NCI-H2029 (cell line): ENCODE measurements at regions not wholly inside any gene's neighbourhood (a gene's known extent, or its start where the extent isn't known, plus 50 kb on each side); places are given as distances from the start of the nearest gene placed in this dataset.

Source experiments
- DNase-seq: peaks from one replicate; lab custom pipeline; 2025; lab: John Stamatoyannopoulos, UW

DNA sequence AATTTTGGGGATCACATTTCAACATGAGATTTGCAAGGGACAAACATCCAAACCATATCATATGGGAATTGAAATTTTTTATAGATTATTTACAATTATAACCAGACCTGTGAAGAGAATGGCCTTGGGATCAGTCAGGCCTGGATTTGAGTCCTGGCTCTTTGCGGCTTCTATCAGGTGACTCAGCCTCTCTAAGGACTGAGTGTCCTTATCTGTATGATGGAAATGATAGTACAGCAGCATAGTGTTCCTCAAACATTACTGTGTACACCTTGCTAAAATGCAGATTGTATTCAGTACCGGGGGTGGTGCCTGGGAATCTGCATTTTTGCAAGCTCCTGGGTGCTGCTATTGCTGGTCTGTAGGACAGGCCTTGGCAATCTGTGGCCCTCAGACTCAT lies 206.7 kb upstream of the PROK2 start:
- no peak for DNase-seq

DNA sequence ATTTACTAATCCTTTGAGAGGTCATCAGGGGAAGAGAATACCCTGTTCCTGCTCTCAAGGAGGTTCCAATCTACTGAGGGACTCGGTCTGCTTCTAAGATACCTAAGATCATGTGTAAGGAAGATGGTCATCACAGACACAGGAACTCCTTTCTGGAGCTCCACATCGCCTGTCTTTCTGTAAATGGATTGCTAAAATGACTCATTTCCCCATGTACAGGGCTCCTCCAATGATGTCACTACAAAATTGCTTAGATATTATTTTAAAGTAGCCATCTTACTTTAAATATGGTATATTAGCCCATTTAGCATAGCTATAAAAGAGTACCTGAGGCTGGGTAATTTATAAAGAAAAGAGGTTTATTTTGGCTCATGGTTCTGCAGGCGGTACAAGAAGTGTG lies 206.1 kb upstream of the PROK2 start:
- no peak for DNase-seq

DNA sequence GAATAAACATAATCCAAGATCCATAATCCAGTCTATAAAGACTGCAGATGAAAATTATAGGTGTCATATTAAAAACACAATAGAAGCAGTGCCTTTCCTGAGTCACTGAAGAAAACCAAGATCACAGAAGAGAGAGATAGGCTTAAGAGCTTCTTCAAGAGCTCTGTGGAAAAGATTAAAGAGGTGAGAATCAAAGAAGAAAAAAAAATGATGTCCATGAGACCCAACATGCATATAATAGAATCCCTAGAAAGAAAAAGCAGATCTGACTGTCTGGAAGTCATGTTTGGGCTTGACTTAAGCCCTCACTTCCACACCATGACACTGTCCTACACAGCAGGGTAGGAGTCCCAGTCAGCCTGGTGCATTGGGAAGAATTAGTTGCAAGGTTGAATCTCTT lies 205.6 kb upstream of the PROK2 start:
- DNase-seq: no peak

DNA sequence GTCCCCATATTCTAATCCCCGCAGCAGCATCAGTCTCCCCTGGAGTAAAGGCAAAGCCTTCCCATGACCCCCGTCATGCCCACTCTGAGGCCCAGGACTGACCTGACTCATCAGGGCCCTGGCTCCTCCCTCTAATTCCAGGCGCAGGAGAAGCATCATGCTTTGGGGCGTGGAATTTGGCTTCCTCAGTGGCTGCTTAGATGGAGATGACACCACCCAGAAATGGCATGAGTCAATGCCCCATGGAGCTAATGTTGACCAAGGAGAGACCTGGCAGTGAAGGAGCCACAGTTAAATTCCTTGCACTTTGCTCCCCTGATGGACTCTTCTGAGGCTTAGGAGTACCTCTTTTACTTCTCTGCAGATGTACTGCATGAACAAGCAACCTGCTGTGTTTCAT lies 204.2 kb upstream of the PROK2 start:
- no peak for DNase-seq

DNA sequence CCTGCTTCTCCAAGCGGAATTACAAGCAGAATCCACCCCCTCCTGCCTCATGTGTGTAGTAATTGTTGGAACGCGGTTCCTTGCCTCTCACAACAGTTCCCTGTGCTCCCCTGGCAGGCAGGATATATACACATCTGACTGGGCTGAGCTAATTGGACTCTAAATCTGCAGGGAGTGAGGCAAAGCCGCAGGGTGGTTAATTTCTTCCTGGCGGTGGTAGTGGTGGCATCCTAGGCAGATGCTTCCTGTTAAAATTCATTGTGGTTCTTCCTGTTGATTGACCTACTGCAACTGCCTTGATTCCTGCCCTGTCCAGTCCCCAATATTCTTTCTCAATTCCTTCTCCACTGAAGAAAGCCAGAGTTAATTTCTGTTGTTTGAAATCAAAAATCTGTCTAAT lies 202.9 kb upstream of the PROK2 start:
- no peak for DNase-seq

DNA sequence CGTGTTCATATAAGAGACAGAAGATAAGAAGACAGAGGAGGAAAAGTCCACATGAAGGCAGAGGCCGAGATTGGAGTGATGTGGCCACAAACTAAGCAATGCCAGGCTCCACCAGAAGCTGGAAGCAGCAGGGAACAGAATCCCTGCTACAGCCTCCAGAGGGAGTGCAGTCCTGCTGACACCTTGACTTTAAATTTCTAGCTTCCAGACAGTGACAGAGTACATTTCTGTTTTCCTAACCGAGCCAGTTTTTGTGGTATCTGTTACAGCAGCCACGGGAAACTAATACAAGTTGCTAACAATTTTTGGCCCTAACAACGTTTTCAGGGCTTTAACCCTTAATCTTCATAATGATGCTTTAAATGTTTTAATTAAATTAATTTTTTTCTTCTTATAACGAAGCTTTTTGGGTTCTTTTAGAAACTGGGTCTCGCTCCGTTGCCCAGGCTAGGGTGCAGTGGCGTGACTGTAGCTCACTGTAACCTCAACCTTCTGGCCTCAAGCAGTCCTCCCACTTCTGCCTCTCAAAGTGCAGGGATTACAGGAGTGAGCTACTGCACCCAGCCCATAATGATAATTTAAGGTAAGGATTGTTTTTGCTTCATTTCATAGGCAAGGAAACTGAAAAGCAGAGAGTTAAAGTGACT lies 202.3 kb upstream of the PROK2 start:
- no peak for DNase-seq

DNA sequence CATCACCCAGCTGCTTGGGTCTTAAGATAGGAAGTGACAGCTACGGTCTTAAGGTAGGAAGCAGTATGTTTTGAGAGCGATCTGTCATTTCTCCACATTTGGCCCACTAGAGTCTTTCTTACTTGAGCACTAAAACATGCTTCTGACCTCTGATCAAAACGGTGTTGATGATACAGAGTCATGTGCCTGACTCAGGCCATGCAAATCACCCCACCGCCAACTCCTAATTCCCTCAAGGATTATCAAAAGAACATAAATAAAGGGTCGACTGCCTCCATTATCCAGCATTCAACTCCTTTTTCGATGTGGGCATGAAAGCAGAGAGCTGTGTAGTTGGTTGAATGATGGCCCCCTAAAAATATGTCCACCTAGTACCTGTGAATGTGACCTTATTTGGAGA lies 201.7 kb upstream of the PROK2 start:
- DNase-seq: no peak

DNA sequence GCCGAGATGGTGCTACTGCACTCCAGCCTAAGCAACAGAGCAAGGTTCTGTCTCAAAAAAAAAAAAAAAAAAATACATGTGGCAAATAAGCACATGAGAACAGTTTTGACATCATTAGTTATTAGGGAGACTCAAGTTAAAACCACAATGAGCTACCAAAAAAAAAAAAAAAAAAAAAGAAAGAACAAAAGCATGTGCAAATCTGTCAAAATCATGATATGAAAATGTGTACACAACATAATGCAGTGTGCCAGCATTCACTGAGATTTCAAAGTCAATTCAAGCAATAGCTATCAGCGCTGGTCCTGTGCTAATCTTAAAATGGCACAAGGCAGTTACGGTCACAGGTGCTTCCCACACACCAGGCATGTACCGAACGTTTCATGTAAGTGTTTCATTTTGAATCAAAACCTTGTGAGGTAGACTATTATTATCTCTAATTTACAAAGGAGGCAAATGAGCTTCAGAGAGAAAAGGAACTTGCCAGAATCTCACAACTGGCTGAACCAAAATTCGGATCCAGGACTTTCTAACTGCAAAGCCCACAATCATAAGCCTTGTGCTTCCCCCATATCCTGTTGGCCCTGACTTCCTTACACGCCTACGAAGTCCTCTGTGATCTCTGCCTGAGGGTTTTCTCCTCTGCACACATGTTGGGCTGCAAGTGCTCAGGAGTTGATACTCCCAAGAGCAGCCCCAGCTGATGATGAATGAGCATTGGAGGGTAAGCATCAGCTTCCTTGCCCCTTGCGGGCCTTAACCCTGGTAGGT lies 200.1 kb upstream of the PROK2 start:
- no peak for DNase-seq

DNA sequence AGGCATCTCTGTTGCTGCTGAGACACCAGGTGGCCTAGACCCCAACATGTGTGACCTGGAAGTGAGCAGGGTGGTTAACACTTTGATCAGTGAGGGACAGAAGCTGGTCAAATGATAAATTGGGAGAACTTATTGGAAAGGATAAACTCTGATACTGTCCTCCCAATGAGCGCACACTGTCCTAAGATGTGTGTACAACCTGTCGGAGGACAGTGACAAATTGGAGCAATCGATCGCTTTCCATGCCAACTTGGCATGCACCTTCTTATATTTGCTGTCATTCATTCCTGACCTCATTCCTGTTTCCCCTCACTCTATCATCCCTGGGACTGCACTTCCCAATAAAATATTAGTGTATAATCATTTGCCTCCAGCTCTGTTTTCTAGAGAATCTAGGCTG lies 198.7 kb upstream of the PROK2 start:
- DNase-seq: no peak

DNA sequence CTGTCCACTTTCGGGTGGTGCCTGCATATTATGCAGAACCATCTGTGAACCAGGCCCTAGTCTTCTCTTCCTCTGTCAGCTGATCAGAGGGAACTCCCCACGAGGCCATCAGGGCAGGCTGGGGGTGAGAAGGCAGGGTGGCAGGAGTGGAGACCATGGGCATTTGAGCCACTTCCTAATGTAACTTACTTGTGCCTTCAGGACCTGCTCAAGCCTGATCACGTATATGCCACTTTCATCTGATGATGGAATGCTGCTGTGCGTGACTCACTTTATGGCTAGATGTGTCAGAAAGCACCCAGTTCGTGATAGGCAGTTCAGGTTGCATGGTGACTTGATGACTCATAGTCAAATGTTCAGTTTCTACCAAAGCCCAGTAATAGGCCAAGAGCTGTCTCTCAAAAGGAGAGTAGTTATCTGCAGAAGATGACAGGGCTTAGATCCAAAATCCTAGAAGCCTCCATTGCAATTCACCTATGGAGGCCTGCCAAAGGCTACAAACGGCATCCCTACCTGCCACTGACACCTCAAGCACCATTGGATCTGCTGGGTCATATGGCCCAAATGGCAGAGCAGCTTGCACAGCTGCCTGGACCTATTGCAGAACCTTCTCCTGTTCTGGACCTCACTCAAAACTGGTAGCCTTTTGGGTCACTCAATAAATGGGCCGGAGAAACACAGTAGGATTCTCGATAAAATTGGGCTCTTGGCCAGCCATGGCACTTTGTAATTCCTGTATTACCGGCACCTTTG lies 197.7 kb upstream of the PROK2 start:
- peak; percentile 29 for DNase-seq

DNA sequence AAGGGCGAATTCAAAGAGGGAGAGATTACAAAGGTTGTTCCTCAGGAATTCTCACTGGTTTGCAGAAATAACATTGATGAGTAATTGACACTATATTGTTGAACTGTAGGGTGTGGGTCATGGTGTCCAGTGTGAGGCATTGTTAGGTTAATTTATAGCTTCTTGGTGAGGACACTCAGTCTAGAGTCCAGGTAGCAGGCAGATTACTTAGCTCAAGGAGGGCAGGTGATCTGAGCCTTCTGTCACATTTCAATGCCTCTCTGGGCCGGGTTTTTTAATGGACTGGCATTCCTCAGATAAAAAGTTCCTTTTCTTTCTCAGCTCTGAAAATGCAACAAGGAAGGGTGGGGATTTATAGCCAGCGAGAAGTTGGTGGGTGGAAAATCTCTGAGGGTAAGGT lies 194.2 kb upstream of the PROK2 start:
- no peak for DNase-seq

DNA sequence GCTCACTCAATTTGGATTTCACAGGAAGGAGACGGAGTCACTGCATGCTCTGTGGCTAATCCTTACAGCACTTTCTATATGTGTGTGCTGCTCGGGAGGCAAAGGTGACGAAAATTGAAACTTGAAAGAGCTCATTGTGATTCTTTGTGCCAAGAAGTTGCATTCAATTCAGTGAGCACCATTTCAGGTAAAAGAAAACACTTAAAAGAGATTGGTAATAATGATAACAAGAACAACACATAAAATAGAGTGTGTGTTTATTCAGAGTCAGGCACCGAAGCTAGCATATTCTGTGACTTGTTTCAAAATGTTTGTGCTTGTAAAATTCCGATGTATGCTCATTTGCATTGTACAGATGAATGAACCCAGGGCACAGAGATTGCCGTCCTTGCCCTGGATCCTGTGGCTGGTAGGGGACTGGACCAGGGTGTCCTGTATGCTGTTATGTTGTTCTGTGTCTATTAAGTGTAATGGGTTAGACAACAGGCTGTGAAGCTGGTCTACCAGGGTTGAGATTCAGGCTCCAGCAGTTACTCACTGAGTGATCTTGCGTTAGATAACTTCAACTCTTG lies 193.3 kb upstream of the PROK2 start:
- no peak for DNase-seq

DNA sequence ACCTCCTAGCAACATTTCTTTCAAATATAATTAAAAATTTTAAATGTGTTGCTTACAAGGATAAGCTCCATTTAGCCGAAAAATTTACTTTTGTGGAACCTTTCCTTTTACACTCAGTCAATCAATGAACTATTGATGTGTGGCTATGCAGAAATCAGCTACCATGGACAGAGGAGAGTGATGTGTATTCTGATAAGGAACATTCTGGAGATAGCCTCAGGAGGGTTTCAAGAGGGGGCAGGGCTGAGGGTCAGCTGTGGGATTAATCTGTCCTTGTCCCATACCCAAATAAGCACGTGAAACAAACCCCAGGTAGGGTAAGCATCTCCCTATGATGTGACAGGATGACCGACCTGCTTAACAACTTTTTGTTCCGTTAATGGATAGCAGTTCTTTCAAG lies 192.6 kb upstream of the PROK2 start:
- DNase-seq: no peak

DNA sequence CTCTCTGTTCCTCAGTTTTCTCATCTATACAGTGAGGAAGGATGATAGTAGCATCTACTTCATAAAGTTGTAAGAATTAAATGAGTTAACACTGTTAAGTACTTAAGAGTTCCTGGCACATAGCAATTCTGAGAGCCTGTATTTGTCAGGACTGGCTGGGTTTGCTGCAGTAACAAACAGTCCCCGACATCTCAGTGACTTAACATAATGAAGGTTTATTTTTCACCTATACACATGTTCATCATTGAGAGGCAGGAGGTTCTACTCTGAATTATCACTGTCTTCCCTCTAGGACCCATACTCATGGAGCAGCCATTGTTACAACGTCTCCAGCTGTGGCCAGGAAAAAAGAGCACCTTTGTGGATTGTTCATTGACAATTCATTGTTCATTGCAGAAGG lies 190.6 kb upstream of the PROK2 start:
- no peak for DNase-seq

DNA sequence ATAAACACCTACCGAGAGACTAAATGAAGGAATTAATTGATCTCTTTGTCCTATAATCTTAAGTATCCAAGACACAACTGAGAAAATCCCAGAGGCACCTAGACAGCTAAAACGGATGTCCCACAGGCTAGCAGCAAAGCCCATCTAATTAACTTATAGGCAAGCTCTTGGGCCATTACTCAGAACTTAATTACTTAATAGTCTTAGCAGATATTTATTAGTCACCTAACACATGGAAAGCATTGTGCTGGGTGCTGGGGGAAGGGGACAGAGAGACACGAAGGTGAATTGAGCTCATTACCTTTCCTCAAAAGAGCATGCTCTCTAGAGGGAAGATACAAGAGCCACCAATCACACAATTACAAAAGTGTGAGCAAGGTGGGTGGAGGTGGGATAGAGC lies 189.8 kb upstream of the PROK2 start:
- no peak for DNase-seq

DNA sequence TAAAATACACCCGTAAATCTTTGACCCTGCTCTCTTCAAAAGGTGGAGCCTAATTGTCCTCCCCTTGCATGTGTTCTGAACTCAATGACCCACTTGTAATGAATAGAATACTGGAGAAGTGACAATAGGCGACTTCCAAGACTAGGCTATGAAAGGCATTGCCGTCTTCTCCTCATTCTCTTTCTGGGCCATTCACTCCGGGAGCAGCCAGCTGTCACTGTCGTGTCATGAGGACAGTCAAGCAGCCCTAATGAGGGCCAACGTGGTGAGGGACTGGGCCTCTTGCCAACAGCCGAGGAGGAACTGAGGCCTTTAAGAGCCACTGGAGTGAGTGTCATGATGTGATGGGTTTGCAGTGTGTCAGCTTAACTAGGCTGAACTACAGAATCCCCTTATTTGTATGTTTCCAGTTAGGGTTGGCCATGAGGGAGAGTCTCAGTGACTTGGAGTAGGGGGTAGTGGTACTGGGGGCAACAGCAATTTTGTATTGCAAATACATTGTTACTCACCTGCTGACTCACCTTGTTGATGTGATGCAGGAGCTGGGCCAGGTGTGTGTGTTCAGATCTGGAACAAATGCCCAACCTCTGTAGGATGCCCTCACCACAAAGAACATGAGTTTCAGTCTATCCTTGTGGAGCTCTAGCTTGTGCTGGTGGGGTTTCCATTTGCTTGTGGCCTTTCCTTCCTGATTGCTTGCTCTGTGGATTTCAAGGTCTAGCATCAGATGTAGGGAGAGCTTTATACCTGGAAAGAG lies 188.5 kb upstream of the PROK2 start:
- DNase-seq: peak; percentile 82

DNA sequence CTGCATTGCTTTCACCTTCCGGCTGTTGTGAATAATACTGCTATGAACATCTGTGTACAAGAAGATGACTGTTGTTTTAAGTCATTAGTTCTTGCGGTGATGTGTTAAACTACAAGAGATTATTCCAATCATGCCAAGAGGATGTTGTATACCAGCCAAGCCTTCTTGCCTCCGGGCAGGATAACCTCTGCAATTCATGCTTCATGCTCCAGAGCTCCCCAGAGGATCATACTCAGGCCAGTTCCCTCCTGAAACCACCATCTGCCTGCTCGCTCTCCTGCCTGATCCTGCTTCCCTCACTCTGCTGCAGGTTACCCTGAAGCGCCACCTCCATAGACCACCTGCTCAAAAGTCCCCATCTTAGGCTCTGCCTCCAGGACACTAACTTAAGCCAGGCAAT lies 187.1 kb upstream of the PROK2 start:
- DNase-seq: peak; percentile 9

DNA sequence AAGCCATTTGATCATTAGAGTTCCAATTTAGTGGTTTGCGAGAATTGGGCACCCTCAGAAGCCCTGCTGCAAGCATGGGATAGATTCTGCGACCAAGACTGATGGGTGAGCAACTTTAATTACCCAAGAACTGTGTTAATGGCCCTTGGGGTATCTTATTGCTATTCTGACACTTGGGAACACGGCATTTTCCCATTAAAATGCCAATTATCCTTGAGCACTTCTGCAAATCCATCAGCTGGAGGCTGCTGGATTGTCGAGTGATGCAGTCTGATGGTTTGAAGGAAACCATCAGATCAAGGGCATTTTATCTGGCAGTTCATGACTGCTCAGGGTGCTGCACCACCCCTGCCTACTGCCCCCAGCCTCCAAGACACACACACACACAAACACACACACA lies 183.6 kb upstream of the PROK2 start:
- DNase-seq: no peak

DNA sequence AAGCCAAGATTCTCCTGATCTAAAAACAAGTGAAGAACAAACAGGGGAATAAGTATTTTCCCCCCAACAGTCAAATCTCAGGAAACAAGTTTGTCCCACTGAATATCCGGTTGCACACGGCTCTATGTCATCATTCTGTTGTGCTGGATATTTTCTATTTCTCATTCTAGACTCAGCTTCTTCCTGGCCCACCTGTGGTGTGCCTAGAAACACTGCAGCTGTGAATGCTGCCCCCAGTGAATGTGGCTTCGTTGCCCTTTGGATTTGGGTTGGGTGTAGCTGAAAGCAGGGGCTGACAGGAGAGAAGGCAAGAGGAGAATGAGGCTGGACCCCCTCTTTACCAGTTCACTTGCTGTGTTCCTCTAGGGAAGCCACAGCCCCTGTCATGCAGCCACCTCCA lies 181.2 kb upstream of the PROK2 start:
- no peak for DNase-seq

DNA sequence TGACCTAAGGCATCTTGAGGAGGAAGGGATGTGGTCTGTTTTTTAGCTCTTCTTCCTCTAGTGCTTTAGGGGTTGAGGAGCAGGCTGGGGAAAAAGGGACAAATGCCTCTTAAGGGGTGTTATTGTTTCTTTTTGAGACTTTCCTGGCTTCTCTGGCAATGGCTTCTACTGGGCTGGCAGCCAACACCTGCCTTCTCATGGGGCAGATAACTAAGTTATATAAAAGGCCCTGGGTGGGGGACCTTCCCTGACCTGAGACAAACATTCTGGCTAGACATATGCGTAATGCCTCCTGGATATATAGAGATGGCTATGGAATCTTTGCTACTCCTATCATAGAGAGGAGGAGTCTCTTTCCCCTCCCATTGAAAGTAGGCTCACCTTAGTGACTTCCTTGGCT lies 179.2 kb upstream of the PROK2 start:
- DNase-seq: no peak

DNA sequence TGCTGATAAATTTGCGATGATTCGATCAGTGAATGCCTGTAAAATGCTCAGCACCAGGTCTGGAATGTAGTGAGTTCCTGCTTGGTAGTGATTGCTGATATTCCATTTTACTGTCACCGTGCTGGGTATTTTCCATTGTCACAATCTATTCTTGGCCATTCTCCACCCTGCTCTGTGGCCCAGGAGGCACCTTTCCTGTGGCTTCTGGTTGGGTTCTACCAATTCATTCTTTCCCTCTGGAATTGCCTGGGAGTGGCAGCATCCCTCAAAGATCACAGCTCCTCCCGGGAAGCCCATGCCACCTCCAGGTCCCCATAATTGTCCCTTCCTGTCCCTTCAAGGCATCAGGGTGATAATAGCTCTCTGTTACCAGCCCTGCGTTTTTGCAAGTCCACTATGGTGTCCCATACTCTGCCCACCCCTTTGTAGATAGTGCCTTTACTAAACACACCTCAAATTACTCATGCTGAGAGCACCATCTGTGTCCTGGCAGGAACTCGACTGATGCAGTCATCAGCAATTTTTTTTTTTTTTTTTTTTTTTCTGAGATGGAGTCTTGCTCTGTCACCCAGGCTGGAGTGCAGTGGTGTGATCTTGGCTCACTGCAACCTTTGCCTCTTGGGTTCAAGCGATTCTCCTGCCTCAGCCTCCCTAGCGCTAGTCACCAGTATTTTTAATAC lies 177.8 kb upstream of the PROK2 start:
- no peak for DNase-seq

DNA sequence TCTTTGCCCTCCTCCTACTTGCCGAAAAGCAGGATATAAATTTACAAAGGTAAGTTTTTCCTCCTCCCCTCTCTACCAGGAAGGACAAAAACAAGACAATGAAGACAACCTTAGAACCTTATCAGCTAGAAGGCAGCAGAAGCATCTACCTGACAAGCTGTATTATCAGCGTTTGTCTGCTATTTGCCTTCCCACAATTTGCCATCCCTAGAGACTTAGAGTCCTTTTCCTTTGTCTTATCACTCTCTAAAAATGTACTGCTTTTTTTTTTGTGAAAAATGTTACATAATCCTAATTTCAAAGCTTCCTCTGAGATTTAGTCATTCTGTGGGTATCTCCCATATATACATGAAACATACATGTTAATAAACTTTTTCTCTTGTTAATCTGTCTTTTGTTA lies 176.9 kb upstream of the PROK2 start:
- DNase-seq: no peak
